WTC11 (cell line): ENCODE measurements at regions not wholly inside any gene's neighbourhood (a gene's known extent, or its start where the extent isn't known, plus 50 kb on each side); places are given as distances from the start of the nearest gene placed in this dataset.

Source experiments
- ATAC-seq: fragments of 200-7000 bp; cut with Tn5 transposase; 2 replicates; pipeline ENCODE4 v1.10.0; 2021; ENCODE audit warnings: mild to moderate bottlenecking, moderate library complexity
- CTCF ChIA-PET: fragments of 300-600 bp; sonication (Branson Sonifier 250); formaldehyde crosslinking; loops from one replicate; lab custom pipeline; 2021; ENCODE audit warnings: antibody characterized with exemption; lab: Charles Lee
- POLR2A ChIA-PET: fragments of 350-600 bp; sonication (Branson Sonifier 250); formaldehyde crosslinking; loops from one replicate; lab custom pipeline; 2021; ENCODE audit warnings: antibody characterized with exemption; lab: Charles Lee
- DNase-seq: peaks from one replicate; pipeline ENCODE4 v3.0.0; 2021; ENCODE audit warnings: low spot score
- H3K27ac Mint-ChIP-seq: 2 replicates; pipeline ENCODE4 v1.8.0; 2021; ENCODE audit warnings: mixed read lengths
- H3K27me3 Mint-ChIP-seq: 2 replicates; pipeline ENCODE4 v1.8.0; 2021; ENCODE audit warnings: low read depth, mild to moderate bottlenecking, moderate library complexity, mixed read lengths
- H3K36me3 Mint-ChIP-seq: 2 replicates; pipeline ENCODE4 v1.8.0; 2021; ENCODE audit warnings: mixed read lengths
- H3K4me1 Mint-ChIP-seq: 2 replicates; pipeline ENCODE4 v1.8.0; 2022; ENCODE audit warnings: mixed read lengths
- H3K4me3 Mint-ChIP-seq: 2 replicates; pipeline ENCODE4 v1.8.0; 2021; ENCODE audit warnings: mild to moderate bottlenecking, moderate library complexity, mixed read lengths
- H3K9me3 Mint-ChIP-seq: 2 replicates; pipeline ENCODE4 v1.8.0; 2021; ENCODE audit warnings: mixed read lengths
- CBFB ChIP-seq: sonication (generic); formaldehyde crosslinking; IDR thresholded peaks from 2 replicates; pipeline ENCODE4 v1.8.1; 2022; ENCODE audit warnings: mild to moderate bottlenecking, low read depth, missing genetic modification reagents
- FOXJ3 ChIP-seq: sonication (generic); formaldehyde crosslinking; IDR thresholded peaks from 2 replicates; pipeline ENCODE4 v1.9.0; 2021; ENCODE audit warnings: missing genetic modification reagents, mild to moderate bottlenecking, borderline replicate concordance
- JAZF1 ChIP-seq: fragments of 250-450 bp; sonication (Bioruptor Pico); IDR thresholded peaks from 2 replicates; pipeline ENCODE4 v1.9.0; 2021; ENCODE audit warnings: moderate library complexity, mild to moderate bottlenecking, inconsistent platforms
- KAT7 ChIP-seq: sonication (generic); formaldehyde crosslinking; IDR thresholded peaks from 2 replicates; pipeline ENCODE4 v1.8.1; 2023; ENCODE audit warnings: missing genetic modification reagents, mild to moderate bottlenecking, borderline replicate concordance
- PRRX2 ChIP-seq: fragments of 250-450 bp; sonication (Bioruptor Pico); IDR thresholded peaks from 2 replicates; pipeline ENCODE4 v1.8.0; 2021; ENCODE audit warnings: mild to moderate bottlenecking
- TEAD1 ChIP-seq: sonication (generic); formaldehyde crosslinking; IDR thresholded peaks from 2 replicates; pipeline ENCODE4 v1.8.0; 2022; ENCODE audit warnings: mild to moderate bottlenecking, missing genetic modification reagents
- TP53 ChIP-seq: sonication (generic); formaldehyde crosslinking; IDR thresholded peaks from 2 replicates; pipeline ENCODE4 v1.8.1; 2023; ENCODE audit warnings: mild to moderate bottlenecking, missing genetic modification reagents
- ZNF219 ChIP-seq: sonication (generic); formaldehyde crosslinking; IDR thresholded peaks from 2 replicates; pipeline ENCODE4 v1.8.0; 2023; ENCODE audit warnings: missing genetic modification reagents, mild to moderate bottlenecking, borderline replicate concordance
- ZNF232 ChIP-seq: sonication (generic); formaldehyde crosslinking; IDR thresholded peaks from 2 replicates; pipeline ENCODE4 v1.8.0; 2022; ENCODE audit warnings: mild to moderate bottlenecking, missing genetic modification reagents
- ZNF317 ChIP-seq: sonication (generic); formaldehyde crosslinking; IDR thresholded peaks from 2 replicates; pipeline ENCODE4 v1.8.1; 2023; ENCODE audit warnings: low read depth, mild to moderate bottlenecking, moderate library complexity, missing genetic modification reagents, borderline replicate concordance
- ZNF416 ChIP-seq: fragments of 250-450 bp; sonication (Bioruptor Pico); IDR thresholded peaks from 2 replicates; pipeline ENCODE4 v1.9.0; 2021; ENCODE audit warnings: mild to moderate bottlenecking, inconsistent platforms
- TF ChIP-seq, protein P1 (sequence below): sonication (generic); formaldehyde crosslinking; IDR thresholded peaks from 2 replicates; pipeline ENCODE4 v1.8.1; 2023; ENCODE audit warnings: mild to moderate bottlenecking, missing genetic modification reagents
- TF ChIP-seq, protein P2 (sequence below): fragments of 250-450 bp; sonication (Bioruptor Pico); IDR thresholded peaks from 2 replicates; pipeline ENCODE4 v1.9.0; 2021; ENCODE audit warnings: moderate library complexity, mild to moderate bottlenecking, inconsistent platforms, borderline replicate concordance
- TF ChIP-seq, protein P3 (sequence below): fragments of 250-450 bp; sonication (Bioruptor Pico); conservative IDR thresholded peaks from 2 replicates; pipeline ENCODE4 v1.9.0; 2021; ENCODE audit warnings: mild to moderate bottlenecking
- TF ChIP-seq, protein P4 (sequence below): sonication (generic); formaldehyde crosslinking; IDR thresholded peaks from 2 replicates; pipeline ENCODE4 v1.8.0; 2022; ENCODE audit warnings: mild to moderate bottlenecking, missing genetic modification reagents
- TF ChIP-seq, protein P5 (sequence below): sonication (generic); formaldehyde crosslinking; IDR thresholded peaks from 2 replicates; pipeline ENCODE4 v1.8.1; 2023; ENCODE audit warnings: mild to moderate bottlenecking, missing genetic modification reagents, moderate library complexity
- TF ChIP-seq, protein P6 (sequence below): sonication (generic); formaldehyde crosslinking; IDR thresholded peaks from 2 replicates; pipeline ENCODE4 v1.8.1; 2023; ENCODE audit warnings: mild to moderate bottlenecking, missing genetic modification reagents, borderline replicate concordance

DNA sequence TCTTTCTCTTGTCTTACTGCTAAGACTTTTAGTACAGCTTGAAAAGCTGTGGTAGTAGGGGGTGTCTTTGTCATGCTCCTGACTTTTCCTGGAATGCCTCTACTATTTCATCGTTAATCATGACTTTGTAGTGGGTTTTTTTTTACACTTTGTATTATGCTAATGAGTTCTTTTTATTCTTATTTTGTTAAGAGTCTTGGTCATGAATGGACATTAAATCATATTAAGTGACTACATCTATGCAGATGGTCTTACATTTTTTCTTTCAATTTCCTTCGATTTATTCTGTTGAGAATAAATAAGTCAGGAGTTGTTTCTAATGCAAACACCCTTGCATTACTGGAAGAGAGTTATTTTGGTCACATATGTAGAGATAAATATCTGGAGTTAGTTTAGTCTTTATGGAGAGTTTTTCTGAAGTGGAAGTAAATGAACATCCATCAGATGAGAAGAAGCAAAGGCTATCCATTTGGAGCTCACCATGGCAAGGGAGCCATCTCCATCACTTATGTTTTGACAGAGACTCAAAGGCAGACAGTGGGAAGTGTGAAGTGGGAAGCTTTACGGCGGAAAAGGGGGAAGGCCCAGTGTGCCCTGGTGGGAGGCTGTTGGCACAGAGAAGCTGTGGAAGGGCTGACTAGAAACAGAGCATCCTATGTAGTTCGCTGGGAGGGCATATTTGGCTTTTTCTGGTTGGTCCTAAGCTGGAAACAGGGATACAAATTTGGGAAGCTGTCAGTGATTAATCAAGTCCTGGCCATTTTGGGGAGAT, 73.1 kb upstream of the PRR23E start:
- peaks cover 11% of the 10 kb centered on the region for H3K9me3 Mint-ChIP-seq
- POLR2A ChIA-PET = no interaction called here
- no peaks in the 10 kb centered on the region for H3K36me3 Mint-ChIP-seq
- H3K27ac Mint-ChIP-seq = no peak overlapping the region
- no peak overlapping the region for H3K4me3 Mint-ChIP-seq
- ATAC-seq (no peak), DNase-seq (no peak)
- H3K27me3 Mint-ChIP-seq = no peaks in the 10 kb centered on the region
- TF ChIP-seq ZNF416 (CRISPR knock-in tag) (no peak), TEAD1 (CRISPR knock-in tag) (no peak), ZNF232 (CRISPR knock-in tag) (no peak), KAT7 (no peak)
- TF ChIP-seq, protein P1, sequence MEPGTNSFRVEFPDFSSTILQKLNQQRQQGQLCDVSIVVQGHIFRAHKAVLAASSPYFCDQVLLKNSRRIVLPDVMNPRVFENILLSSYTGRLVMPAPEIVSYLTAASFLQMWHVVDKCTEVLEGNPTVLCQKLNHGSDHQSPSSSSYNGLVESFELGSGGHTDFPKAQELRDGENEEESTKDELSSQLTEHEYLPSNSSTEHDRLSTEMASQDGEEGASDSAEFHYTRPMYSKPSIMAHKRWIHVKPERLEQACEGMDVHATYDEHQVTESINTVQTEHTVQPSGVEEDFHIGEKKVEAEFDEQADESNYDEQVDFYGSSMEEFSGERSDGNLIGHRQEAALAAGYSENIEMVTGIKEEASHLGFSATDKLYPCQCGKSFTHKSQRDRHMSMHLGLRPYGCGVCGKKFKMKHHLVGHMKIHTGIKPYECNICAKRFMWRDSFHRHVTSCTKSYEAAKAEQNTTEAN (CRISPR knock-in tag) = no peak
- H3K4me1 Mint-ChIP-seq = peaks cover 24% of the 10 kb centered on the region
- CTCF ChIA-PET = no interaction called here

DNA sequence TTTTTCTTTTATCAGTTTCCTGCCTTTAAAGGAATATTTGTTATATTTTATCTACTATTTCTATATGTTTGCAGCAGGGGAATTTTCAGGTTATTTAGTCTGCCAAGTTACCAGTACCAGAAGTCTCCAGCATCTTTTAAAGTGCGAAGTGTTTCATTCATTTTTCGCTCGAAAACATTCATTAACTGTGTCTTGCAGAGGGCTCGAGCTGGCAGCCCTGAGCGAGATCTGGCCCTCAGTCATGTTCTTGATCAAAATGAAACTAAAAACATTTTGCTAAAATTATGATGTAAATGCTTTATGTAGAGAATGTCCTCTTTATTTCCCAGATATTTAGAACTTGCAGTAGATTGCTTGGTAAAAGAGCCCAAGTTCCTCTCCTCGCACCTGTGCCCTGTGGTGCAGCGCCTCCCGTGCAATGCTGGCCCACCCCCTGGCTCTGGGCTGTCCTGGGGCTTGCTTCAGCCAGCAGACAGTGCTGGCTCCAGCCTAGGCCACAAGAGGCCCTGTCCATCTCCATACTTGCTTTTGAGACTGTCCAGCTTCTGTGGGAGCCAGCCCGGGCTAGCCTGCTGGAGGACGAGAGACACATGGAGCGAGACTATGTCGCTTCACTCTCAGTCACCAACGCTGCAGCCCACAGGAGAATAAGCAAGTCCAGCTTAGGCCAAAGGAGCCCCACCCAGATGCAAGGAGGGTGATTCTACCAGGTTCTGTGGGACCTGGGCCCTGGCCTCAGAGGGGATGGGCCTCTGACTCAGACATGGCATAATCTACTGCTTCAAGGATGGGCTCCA, 71.9 kb upstream of the PRR23E start:
- Mint-ChIP-seq H3K27me3 (no peaks in the 10 kb centered on the region), H3K36me3 (no peaks in the 10 kb centered on the region), H3K4me1 (peaks cover 21% of the 10 kb centered on the region), H3K4me3 (no peak overlapping the region), H3K9me3 (peaks cover 11% of the 10 kb centered on the region), H3K27ac (no peak overlapping the region)
- ChIA-PET CTCF (no interaction called here), POLR2A (no interaction called here)
- ATAC-seq (no peak), DNase-seq (no peak)
- no peak for TF ChIP-seq ZNF219 (CRISPR knock-in tag)
- TF ChIP-seq ZNF317 (CRISPR knock-in tag) = no peak
- TF ChIP-seq, protein P2, sequence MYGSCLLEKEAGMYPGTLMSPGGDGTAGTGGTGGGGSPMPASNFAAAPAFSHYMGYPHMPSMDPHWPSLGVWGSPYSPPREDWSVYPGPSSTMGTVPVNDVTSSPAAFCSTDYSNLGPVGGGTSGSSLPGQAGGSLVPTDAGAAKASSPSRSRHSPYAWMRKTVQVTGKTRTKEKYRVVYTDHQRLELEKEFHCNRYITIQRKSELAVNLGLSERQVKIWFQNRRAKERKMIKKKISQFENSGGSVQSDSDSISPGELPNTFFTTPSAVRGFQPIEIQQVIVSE (CRISPR knock-in tag) = no peak
- TF ChIP-seq, protein P3, sequence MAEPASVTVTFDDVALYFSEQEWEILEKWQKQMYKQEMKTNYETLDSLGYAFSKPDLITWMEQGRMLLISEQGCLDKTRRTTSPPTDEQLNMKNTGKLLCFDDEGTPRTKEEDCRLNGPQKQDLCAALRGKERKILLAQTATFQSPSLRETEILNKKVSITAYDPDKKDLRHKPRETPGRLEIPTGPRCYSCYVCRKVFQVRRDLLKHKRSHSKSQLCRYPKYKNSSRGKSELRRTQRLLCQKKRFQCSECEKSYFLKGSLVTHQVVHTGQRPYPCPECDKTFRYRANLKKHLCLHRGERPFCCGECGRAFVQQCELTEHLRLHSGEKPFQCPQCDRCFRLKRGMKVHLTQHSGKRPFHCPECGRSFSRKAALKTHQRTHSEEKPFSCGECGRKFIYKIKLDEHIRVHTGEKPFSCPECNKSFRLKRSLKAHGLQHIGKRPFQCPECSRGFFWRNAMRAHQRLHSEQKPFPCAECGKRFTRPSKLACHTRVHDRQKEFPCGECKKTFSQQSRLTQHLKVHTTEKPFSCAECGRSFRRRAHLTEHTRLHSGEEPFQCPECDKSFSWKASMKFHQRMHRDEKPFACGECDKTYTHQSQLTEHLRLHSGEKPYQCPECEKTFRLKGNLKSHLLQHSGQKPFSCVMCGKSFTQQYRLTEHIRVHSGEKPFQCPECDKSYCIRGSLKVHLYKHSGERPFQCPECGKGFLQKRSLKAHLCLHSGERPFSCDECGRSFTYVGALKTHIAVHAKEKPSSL (CRISPR knock-in tag) = no peak

DNA sequence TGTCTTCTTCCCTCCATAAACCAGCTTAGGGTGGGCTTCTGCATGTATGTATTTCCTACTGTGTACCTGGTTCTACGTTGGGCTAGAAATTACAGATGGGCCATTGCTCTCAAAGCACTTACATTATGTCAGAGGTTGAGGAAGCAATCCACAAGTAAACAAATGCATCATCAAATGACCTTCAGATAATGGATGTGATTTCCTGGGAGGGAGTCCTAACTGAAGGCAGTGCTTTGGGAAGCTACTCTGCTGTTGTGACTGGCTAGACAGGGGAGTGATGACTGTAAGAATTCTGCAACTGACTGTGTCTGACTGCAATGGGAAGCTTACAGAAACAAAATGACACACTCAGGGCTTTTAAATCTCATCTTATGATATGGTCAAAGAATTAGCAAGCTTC, 71.0 kb upstream of the PRR23E start:
- DNase-seq = no peak
- no peak overlapping the region for H3K27ac Mint-ChIP-seq
- TF ChIP-seq, protein P1 (CRISPR knock-in tag) = no peak
- TF ChIP-seq, protein P4, sequence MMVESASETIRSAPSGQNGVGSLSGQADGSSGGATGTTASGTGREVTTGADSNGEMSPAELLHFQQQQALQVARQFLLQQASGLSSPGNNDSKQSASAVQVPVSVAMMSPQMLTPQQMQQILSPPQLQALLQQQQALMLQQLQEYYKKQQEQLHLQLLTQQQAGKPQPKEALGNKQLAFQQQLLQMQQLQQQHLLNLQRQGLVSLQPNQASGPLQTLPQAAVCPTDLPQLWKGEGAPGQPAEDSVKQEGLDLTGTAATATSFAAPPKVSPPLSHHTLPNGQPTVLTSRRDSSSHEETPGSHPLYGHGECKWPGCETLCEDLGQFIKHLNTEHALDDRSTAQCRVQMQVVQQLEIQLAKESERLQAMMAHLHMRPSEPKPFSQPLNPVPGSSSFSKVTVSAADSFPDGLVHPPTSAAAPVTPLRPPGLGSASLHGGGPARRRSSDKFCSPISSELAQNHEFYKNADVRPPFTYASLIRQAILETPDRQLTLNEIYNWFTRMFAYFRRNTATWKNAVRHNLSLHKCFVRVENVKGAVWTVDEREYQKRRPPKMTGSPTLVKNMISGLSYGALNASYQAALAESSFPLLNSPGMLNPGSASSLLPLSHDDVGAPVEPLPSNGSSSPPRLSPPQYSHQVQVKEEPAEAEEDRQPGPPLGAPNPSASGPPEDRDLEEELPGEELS (CRISPR knock-in tag) = no peak
- TF ChIP-seq TP53 (CRISPR knock-in tag) = no peak
- no peak for TF ChIP-seq JAZF1
- no peak for TF ChIP-seq ZNF416 (CRISPR knock-in tag)
- TF ChIP-seq FOXJ3 (CRISPR knock-in tag) = no peak
- TF ChIP-seq, protein P5, sequence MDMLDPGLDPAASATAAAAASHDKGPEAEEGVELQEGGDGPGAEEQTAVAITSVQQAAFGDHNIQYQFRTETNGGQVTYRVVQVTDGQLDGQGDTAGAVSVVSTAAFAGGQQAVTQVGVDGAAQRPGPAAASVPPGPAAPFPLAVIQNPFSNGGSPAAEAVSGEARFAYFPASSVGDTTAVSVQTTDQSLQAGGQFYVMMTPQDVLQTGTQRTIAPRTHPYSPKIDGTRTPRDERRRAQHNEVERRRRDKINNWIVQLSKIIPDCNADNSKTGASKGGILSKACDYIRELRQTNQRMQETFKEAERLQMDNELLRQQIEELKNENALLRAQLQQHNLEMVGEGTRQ (CRISPR knock-in tag) = no peak
- TF ChIP-seq CBFB (CRISPR knock-in tag) = no peak
- TF ChIP-seq, protein P6, sequence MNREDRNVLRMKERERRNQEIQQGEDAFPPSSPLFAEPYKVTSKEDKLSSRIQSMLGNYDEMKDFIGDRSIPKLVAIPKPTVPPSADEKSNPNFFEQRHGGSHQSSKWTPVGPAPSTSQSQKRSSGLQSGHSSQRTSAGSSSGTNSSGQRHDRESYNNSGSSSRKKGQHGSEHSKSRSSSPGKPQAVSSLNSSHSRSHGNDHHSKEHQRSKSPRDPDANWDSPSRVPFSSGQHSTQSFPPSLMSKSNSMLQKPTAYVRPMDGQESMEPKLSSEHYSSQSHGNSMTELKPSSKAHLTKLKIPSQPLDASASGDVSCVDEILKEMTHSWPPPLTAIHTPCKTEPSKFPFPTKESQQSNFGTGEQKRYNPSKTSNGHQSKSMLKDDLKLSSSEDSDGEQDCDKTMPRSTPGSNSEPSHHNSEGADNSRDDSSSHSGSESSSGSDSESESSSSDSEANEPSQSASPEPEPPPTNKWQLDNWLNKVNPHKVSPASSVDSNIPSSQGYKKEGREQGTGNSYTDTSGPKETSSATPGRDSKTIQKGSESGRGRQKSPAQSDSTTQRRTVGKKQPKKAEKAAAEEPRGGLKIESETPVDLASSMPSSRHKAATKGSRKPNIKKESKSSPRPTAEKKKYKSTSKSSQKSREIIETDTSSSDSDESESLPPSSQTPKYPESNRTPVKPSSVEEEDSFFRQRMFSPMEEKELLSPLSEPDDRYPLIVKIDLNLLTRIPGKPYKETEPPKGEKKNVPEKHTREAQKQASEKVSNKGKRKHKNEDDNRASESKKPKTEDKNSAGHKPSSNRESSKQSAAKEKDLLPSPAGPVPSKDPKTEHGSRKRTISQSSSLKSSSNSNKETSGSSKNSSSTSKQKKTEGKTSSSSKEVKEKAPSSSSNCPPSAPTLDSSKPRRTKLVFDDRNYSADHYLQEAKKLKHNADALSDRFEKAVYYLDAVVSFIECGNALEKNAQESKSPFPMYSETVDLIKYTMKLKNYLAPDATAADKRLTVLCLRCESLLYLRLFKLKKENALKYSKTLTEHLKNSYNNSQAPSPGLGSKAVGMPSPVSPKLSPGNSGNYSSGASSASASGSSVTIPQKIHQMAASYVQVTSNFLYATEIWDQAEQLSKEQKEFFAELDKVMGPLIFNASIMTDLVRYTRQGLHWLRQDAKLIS (CRISPR knock-in tag) = no peak
- TF ChIP-seq PRRX2 (CRISPR knock-in tag) = no peak

More for the DNA sequence above, 71.0 kb upstream of the PRR23E start:
- CTCF ChIA-PET = no interaction called here
- POLR2A ChIA-PET = no interaction called here
- H3K36me3 Mint-ChIP-seq = no peaks in the 10 kb centered on the region
- H3K4me3 Mint-ChIP-seq = no peak overlapping the region
- H3K27me3 Mint-ChIP-seq = no peaks in the 10 kb centered on the region
- no peak for ATAC-seq
- H3K9me3 Mint-ChIP-seq = peaks cover 8% of the 10 kb centered on the region
- peaks cover 14% of the 10 kb centered on the region for H3K4me1 Mint-ChIP-seq
